ENCODE measurements at regions not wholly inside any gene's neighbourhood (a gene's known extent, or its start where the extent isn't known, plus 50 kb on each side); places are given as distances from the start of the nearest gene placed in this dataset.

GRCh38 chr13:54573186-54573585, 1544.6 kb downstream of the OLFM4 start:
- no peaks in the 10 kb centered on the region for H3K9me2 ChIP-seq (ENCODE audit: insufficient read depth, low read length)
- H3K36me3 ChIP-seq (ENCODE audit: insufficient read depth, low read length), result no peaks in the 10 kb centered on the region
- no peaks in the 10 kb centered on the region for H3K79me2 ChIP-seq (replicated peaks; ENCODE audit: insufficient read depth, low read length)
- H3K9ac ChIP-seq (ENCODE audit: low read length), result no peak overlapping the region
- H3K27me3 ChIP-seq (ENCODE audit: insufficient read depth, low read depth, low read length), result no peaks in the 10 kb centered on the region
- no peaks in the 10 kb centered on the region for H4K20me1 ChIP-seq (ENCODE audit: insufficient read depth)
- no peaks in the 10 kb centered on the region for H3F3A ChIP-seq (ENCODE audit: insufficient read depth, low read length, poor library complexity, severe bottlenecking)
- no peak overlapping the region for H3K4me3 ChIP-seq (ENCODE audit: low read length)
- TF ChIP-seq REST (IDR thresholded peaks at IDR 0.05; ENCODE audit: borderline replicate concordance) (no peak), TAF1 (IDR thresholded peaks at IDR 0.05; ENCODE audit: low read depth) (no peak), EZH2 (IDR thresholded peaks at IDR 0.05; ENCODE audit: borderline replicate concordance, insufficient read depth, low read length, poor library complexity, severe bottlenecking) (no peak), EP300 (conservative IDR thresholded peaks at IDR 0.05; ENCODE audit: poor library complexity, severe bottlenecking) (no peak), SMC3 (conservative IDR thresholded peaks at IDR 0.05; ENCODE audit: poor library complexity) (no peak), RAD21 (conservative IDR thresholded peaks at IDR 0.05) (no peak), MXI1 (conservative IDR thresholded peaks at IDR 0.05; ENCODE audit: poor library complexity, severe bottlenecking) (no peak), POLR2AphosphoS5 (IDR thresholded peaks at IDR 0.05) (no peak), CTCF (IDR thresholded peaks at IDR 0.05; ENCODE audit: poor library complexity, severe bottlenecking) (no peak)
- H3K27ac ChIP-seq (ENCODE audit: low read length), result no peak overlapping the region
- H2AFZ ChIP-seq (ENCODE audit: low read depth, low read length), result no peak overlapping the region
- no peak overlapping the region for H3K4me2 ChIP-seq (ENCODE audit: low read length)
- no peaks in the 10 kb centered on the region for H3K9me3 ChIP-seq (ENCODE audit: low read length)

GRCh38 chr13:54574791-54575190, 1546.2 kb downstream of the OLFM4 start:
- H2AFZ ChIP-seq (ENCODE audit: low read depth, low read length), result no peak overlapping the region
- H3K36me3 ChIP-seq (ENCODE audit: insufficient read depth, low read length), result no peaks in the 10 kb centered on the region
- H3F3A ChIP-seq (ENCODE audit: insufficient read depth, low read length, poor library complexity, severe bottlenecking), result no peaks in the 10 kb centered on the region
- H3K4me3 ChIP-seq (ENCODE audit: low read length), result no peak overlapping the region
- no peak overlapping the region for H3K4me2 ChIP-seq (ENCODE audit: low read length)
- H3K9me3 ChIP-seq (ENCODE audit: low read length), result no peaks in the 10 kb centered on the region
- no peaks in the 10 kb centered on the region for H3K27me3 ChIP-seq (ENCODE audit: insufficient read depth, low read depth, low read length)
- TF ChIP-seq SMC3 (conservative IDR thresholded peaks at IDR 0.05; ENCODE audit: poor library complexity) (no peak), MXI1 (conservative IDR thresholded peaks at IDR 0.05; ENCODE audit: poor library complexity, severe bottlenecking) (no peak), POLR2AphosphoS5 (IDR thresholded peaks at IDR 0.05) (no peak), CTCF (IDR thresholded peaks at IDR 0.05; ENCODE audit: poor library complexity, severe bottlenecking) (no peak), RAD21 (conservative IDR thresholded peaks at IDR 0.05) (no peak), EZH2 (IDR thresholded peaks at IDR 0.05; ENCODE audit: borderline replicate concordance, insufficient read depth, low read length, poor library complexity, severe bottlenecking) (no peak), EP300 (conservative IDR thresholded peaks at IDR 0.05; ENCODE audit: poor library complexity, severe bottlenecking) (no peak), REST (IDR thresholded peaks at IDR 0.05; ENCODE audit: borderline replicate concordance) (no peak), TAF1 (IDR thresholded peaks at IDR 0.05; ENCODE audit: low read depth) (no peak)
- H3K9ac ChIP-seq (ENCODE audit: low read length), result no peak overlapping the region
- H3K27ac ChIP-seq (ENCODE audit: low read length), result no peak overlapping the region
- no peaks in the 10 kb centered on the region for H4K20me1 ChIP-seq (ENCODE audit: insufficient read depth)
- no peaks in the 10 kb centered on the region for H3K9me2 ChIP-seq (ENCODE audit: insufficient read depth, low read length)
- no peaks in the 10 kb centered on the region for H3K79me2 ChIP-seq (replicated peaks; ENCODE audit: insufficient read depth, low read length)
